Left ventricle myocardium inferior (tissue), 1 donor: ENCODE measurements at regions not wholly inside any gene's neighbourhood (a gene's known extent, or its start where the extent isn't known, plus 50 kb on each side); places are given as distances from the start of the nearest gene placed in this dataset.

Source experiments
- DNase-seq: peaks from one replicate; pipeline ENCODE4 v3.0.0-alpha.2; 2020
- H3K27ac ChIP-seq: fragments of 200-600 bp; replicated peaks from 2 replicates; pipeline ENCODE4 v1.8.0; 2021
- H3K27me3 ChIP-seq: fragments of 200-600 bp; 2 replicates; pipeline ENCODE4 v1.8.0; 2021; ENCODE audit warnings: low read depth
- H3K36me3 ChIP-seq: fragments of 200-600 bp; 2 replicates; pipeline ENCODE4 v1.8.0; 2021
- H3K4me1 ChIP-seq: fragments of 200-600 bp; 2 replicates; pipeline ENCODE4 v1.8.0; 2021
- H3K4me3 ChIP-seq: fragments of 200-600 bp; 2 replicates; pipeline ENCODE4 v1.8.0; 2021; ENCODE audit warnings: mild to moderate bottlenecking, moderate library complexity
- H3K9me3 ChIP-seq: fragments of 200-600 bp; replicated peaks from 2 replicates; pipeline ENCODE4 v1.8.0; 2021
- CTCF ChIP-seq: fragments of 200-600 bp; IDR thresholded peaks from 2 replicates; pipeline ENCODE4 v1.8.0; 2021; ENCODE audit warnings: antibody characterized with exemption, mild to moderate bottlenecking, borderline replicate concordance
- intact Hi-C: fragments of 100-400 bp; cut with micrococcal nuclease; formaldehyde crosslinking; loops from one replicate; pipeline ENCODE4 v1.11.0; 2022
- donor health status: DM: no; HTN: yes; CAD: no; lungs with severe emphysema.

GRCh38 chr7:130908345-130909160 is 174.5 kb upstream of the KLF14 start:
- Histone ChIP-seq H3K27ac (no peak overlapping the region), H3K9me3 (no peaks in the 10 kb centered on the region), H3K27me3 (no peaks in the 10 kb centered on the region), H3K4me3 (no peak overlapping the region), H3K36me3 (no peaks in the 10 kb centered on the region), H3K4me1 (peaks cover 72% of the 10 kb centered on the region)
- intact Hi-C loops = no loop called here
- TF ChIP-seq CTCF = no peak
- no peak for DNase-seq

GRCh38 chr7:130909161-130909836 is 175.3 kb upstream of the KLF14 start:
- no peak for DNase-seq
- Histone ChIP-seq H3K4me1 (peaks cover 72% of the 10 kb centered on the region), H3K36me3 (no peaks in the 10 kb centered on the region), H3K9me3 (no peaks in the 10 kb centered on the region), H3K4me3 (no peak overlapping the region), H3K27ac (peak overlapping the region; percentile 92), H3K27me3 (no peaks in the 10 kb centered on the region)
- no peak for TF ChIP-seq CTCF
- intact Hi-C loops = no loop called here

- intact Hi-C loops = no loop called here
- TF ChIP-seq CTCF = no peak
- Histone ChIP-seq H3K36me3 (no peaks in the 10 kb centered on the region), H3K27me3 (no peaks in the 10 kb centered on the region), H3K27ac (peak overlapping the region; percentile 92), H3K9me3 (no peaks in the 10 kb centered on the region), H3K4me1 (peaks cover 72% of the 10 kb centered on the region), H3K4me3 (no peak overlapping the region)
- no peak for DNase-seq
Observed at GRCh38 chr7:130909881-130910672, 176.1 kb upstream of the KLF14 start.

GRCh38 chr7:130910949-130911944 is 177.2 kb upstream of the KLF14 start:
- Histone ChIP-seq H3K4me3 (peak overlapping the region; percentile 65), H3K4me1 (peaks cover 78% of the 10 kb centered on the region), H3K27me3 (no peaks in the 10 kb centered on the region), H3K9me3 (no peaks in the 10 kb centered on the region), H3K27ac (peak overlapping the region; percentile 92), H3K36me3 (no peaks in the 10 kb centered on the region)
- intact Hi-C loops = no loop called here
- no peak for DNase-seq
- TF ChIP-seq CTCF = no peak
